Central memory CD8-positive, alpha-beta T cell (primary cell): ENCODE measurements at regions not wholly inside any gene's neighbourhood (a gene's known extent, or its start where the extent isn't known, plus 50 kb on each side); places are given as distances from the start of the nearest gene placed in this dataset.
"Not testable (repeated sequence)": the region's sequence is repeated elsewhere in the genome, so short reads cannot be mapped to it uniquely, and the experiment has no call there.

Experiments
- ATAC-seq: fragments of 150-1000 bp; cut with Tn5 transposase; replicated peaks from 2 replicates; pipeline ENCODE4 v1.10.0; 2022; ENCODE audit warnings: mild to moderate bottlenecking, moderate FRiP score, moderate number of reproducible peaks; ENCODE audit not compliant: poor library complexity, severe bottlenecking; ENCODE audit errors: extremely low read depth
- DNase-seq, 2 donors: peaks; one replicate each; pipeline ENCODE4 v3.0.0; 2021; ENCODE audit warnings: low spot score in 2 of 2
- H3K27ac Mint-ChIP-seq: one replicate; pipeline ENCODE4 v1.8.0; 2022; ENCODE audit warnings: low read depth, mild to moderate bottlenecking, moderate library complexity, mixed read lengths
- H3K27me3 Mint-ChIP-seq: one replicate; pipeline ENCODE4 v1.8.0; 2022; ENCODE audit warnings: mixed read lengths
- H3K36me3 Mint-ChIP-seq: one replicate; pipeline ENCODE4 v1.8.0; 2022; ENCODE audit warnings: mild to moderate bottlenecking, moderate library complexity, mixed read lengths; ENCODE audit not compliant: insufficient read depth
- H3K4me1 Mint-ChIP-seq: one replicate; pipeline ENCODE4 v1.8.0; 2022; ENCODE audit warnings: mixed read lengths
- H3K4me3 Mint-ChIP-seq: one replicate; pipeline ENCODE4 v1.8.0; 2022; ENCODE audit warnings: mild to moderate bottlenecking, moderate library complexity, mixed read lengths
- H3K9me3 Mint-ChIP-seq: one replicate; pipeline ENCODE4 v1.8.0; 2022; ENCODE audit warnings: mixed read lengths

DNA sequence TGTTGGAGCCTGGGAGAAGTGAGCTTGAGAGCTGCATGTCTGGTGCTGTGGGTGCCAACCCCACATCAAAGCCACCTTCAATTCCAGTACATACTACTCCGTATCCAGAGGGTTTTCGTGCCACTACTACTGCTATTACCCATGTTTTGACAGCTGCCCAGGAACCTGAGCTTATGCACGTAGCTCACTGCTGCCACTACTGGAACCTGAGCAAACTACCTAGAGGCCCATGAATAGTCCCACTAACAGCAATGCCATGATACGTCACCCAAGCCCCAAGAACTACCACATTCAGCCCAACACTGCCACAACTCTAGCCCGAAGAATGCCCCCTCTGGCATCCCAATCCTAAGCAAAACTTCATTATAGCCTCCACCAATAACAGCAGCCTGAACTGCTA lies 215.2 kb upstream of the BCHE start:
- Mint-ChIP-seq H3K4me3 (no peak overlapping the region), H3K9me3 (peaks cover 13% of the 10 kb centered on the region), H3K27me3 (no peaks in the 10 kb centered on the region), H3K27ac (no peak overlapping the region), H3K36me3 (no peaks in the 10 kb centered on the region), H3K4me1 (no peaks in the 10 kb centered on the region)
- ATAC-seq (no peak), DNase-seq (no peak)

DNA sequence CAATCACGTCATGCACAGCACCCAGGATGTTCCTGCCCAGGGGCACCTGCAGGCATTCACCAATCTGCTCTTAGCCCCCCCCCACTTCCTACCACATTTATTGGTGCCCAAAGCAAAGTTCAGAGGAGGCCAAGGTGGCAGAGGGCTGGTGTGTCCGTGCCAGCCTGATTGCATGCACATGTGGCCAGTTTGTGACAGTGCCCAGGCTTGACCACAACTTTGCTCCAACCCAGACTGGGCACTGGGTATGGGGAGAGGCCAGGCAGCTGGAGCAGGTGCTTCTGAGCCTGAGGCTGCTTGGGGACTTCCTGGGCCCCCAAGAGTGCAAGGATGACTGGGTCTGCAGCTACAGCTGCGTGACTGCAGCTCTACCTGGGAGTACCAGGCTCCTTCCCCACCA lies 192.3 kb upstream of the BCHE start:
- Mint-ChIP-seq H3K4me1 (no peaks in the 10 kb centered on the region), H3K27ac (no peak overlapping the region), H3K9me3 (peaks cover 8% of the 10 kb centered on the region), H3K4me3 (no peak overlapping the region), H3K36me3 (no peaks in the 10 kb centered on the region), H3K27me3 (no peaks in the 10 kb centered on the region)
- DNase-seq (no peak), ATAC-seq (no peak)

- H3K27me3 Mint-ChIP-seq = no peaks in the 10 kb centered on the region
- H3K4me1 Mint-ChIP-seq = no peaks in the 10 kb centered on the region
- H3K36me3 Mint-ChIP-seq = no peaks in the 10 kb centered on the region
- peaks cover 10% of the 10 kb centered on the region for H3K9me3 Mint-ChIP-seq
- no peak overlapping the region for H3K27ac Mint-ChIP-seq
- ATAC-seq (no peak), DNase-seq (no peak)
- H3K4me3 Mint-ChIP-seq = no peak overlapping the region
Measured at GRCh38 chr3:166013073-166013679, 176.0 kb upstream of the BCHE start.

- no peaks in the 10 kb centered on the region for H3K4me1 Mint-ChIP-seq
- DNase-seq = no peak
- no peaks in the 10 kb centered on the region for H3K36me3 Mint-ChIP-seq
- H3K9me3 Mint-ChIP-seq = peaks cover 5% of the 10 kb centered on the region
- ATAC-seq = no peak
- no peak overlapping the region for H3K27ac Mint-ChIP-seq
- no peak overlapping the region for H3K4me3 Mint-ChIP-seq
- H3K27me3 Mint-ChIP-seq = no peaks in the 10 kb centered on the region
Measured at GRCh38 chr3:166011771-166012170, 174.5 kb upstream of the BCHE start.

- no peaks in the 10 kb centered on the region for H3K4me1 Mint-ChIP-seq
- H3K36me3 Mint-ChIP-seq = no peaks in the 10 kb centered on the region
- no peak overlapping the region for H3K27ac Mint-ChIP-seq
- no peaks in the 10 kb centered on the region for H3K9me3 Mint-ChIP-seq
- no peak overlapping the region for H3K4me3 Mint-ChIP-seq
- no peaks in the 10 kb centered on the region for H3K27me3 Mint-ChIP-seq
- DNase-seq = no peak
- ATAC-seq = no peak
Measured at GRCh38 chr3:166005126-166005525, 167.9 kb upstream of the BCHE start.

- Mint-ChIP-seq H3K4me3 (no peak overlapping the region), H3K27ac (no peak overlapping the region), H3K4me1 (no peaks in the 10 kb centered on the region), H3K9me3 (no peaks in the 10 kb centered on the region), H3K36me3 (no peaks in the 10 kb centered on the region), H3K27me3 (no peaks in the 10 kb centered on the region)
- DNase-seq (no peak), ATAC-seq (no peak)
Measured at GRCh38 chr3:165994293-165994692, 157.1 kb upstream of the BCHE start.

- no peak for ATAC-seq
- no peak overlapping the region for H3K4me3 Mint-ChIP-seq
- no peaks in the 10 kb centered on the region for H3K36me3 Mint-ChIP-seq
- no peak overlapping the region for H3K27ac Mint-ChIP-seq
- H3K4me1 Mint-ChIP-seq = no peaks in the 10 kb centered on the region
- peaks cover 9% of the 10 kb centered on the region for H3K9me3 Mint-ChIP-seq
- DNase-seq = no peak
- no peaks in the 10 kb centered on the region for H3K27me3 Mint-ChIP-seq
Measured at GRCh38 chr3:165984589-165984988, 147.4 kb upstream of the BCHE start.

DNA sequence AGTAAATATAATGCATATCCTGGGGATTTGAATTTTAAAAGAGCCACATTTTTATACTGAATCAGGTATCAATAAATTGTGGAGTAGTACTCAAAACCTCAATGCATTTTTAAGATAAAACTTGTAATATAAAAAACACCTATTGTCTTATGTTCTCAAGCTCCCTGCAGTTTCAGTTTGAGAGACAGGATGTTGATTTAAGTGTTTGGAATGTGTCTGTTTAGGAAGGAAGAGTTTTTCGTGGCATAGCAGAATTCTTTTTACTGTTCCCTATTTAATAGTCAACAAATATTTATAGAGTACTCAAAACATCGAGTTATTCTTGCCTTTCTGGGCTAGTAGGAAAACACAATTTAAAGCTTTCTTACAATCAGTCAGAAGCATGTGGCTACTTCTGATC lies 146.1 kb upstream of the BCHE start:
- no peak overlapping the region for H3K4me3 Mint-ChIP-seq
- ATAC-seq (no peak), DNase-seq (no peak)
- no peaks in the 10 kb centered on the region for H3K36me3 Mint-ChIP-seq
- peaks cover 9% of the 10 kb centered on the region for H3K9me3 Mint-ChIP-seq
- H3K4me1 Mint-ChIP-seq = no peaks in the 10 kb centered on the region
- H3K27me3 Mint-ChIP-seq = no peaks in the 10 kb centered on the region
- no peak overlapping the region for H3K27ac Mint-ChIP-seq

DNA sequence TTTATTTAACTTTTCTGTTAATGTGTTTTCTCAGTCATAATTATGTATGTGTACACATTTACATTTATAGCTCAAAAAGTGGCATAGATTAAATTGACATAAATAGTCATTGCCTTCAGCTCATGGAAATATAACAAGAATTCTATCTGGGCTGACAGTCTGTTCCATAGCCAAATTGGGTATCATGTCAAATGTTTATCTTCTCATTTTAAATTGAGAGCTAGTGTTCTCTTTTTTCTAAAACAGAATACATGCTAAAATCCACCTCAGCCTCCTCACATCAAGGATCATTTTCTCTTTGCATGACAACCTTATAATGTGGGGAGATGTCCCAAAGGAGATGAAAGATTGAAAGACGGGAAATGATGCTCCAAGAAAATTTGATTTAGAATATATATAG lies 144.1 kb upstream of the BCHE start:
- ATAC-seq = no peak
- Mint-ChIP-seq H3K36me3 (no peaks in the 10 kb centered on the region), H3K9me3 (peaks cover 18% of the 10 kb centered on the region), H3K4me3 (no peak overlapping the region), H3K4me1 (no peaks in the 10 kb centered on the region), H3K27me3 (no peaks in the 10 kb centered on the region), H3K27ac (no peak overlapping the region)
- no peak for DNase-seq

GRCh38 chr3:165960825-165961224 lies 123.6 kb upstream of the BCHE start:
- ATAC-seq = not testable (repeated sequence)

DNA sequence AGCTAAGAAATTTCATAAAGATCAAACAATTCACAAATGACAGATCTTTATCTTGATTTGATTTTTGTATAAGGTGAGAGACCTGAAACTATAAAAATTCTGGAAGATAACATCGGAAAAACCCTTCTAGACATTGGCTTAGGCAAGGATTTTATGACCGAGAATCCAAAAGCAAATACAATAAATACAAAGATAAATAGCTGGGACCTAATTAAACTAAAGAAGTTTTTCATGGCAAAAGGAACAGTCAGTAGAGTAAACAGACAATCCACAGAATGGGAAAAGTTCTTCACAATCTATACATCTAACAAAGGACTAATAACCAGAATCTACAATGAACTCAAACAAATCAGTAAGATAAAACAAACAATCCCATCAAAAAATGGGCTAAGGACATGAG lies 116.9 kb upstream of the BCHE start:
- ATAC-seq = no peak
- H3K9me3 Mint-ChIP-seq = peaks cover 27% of the 10 kb centered on the region
- DNase-seq = no peak
- H3K4me3 Mint-ChIP-seq = no peak overlapping the region
- H3K27ac Mint-ChIP-seq = no peak overlapping the region
- no peaks in the 10 kb centered on the region for H3K27me3 Mint-ChIP-seq
- no peaks in the 10 kb centered on the region for H3K4me1 Mint-ChIP-seq
- no peaks in the 10 kb centered on the region for H3K36me3 Mint-ChIP-seq

More at GRCh38 chr3:165960825-165961224, 123.6 kb upstream of the BCHE start:
- not testable (repeated sequence) for H3K9me3 Mint-ChIP-seq, H3K4me3 Mint-ChIP-seq, H3K4me1 Mint-ChIP-seq, DNase-seq, H3K27me3 Mint-ChIP-seq, H3K27ac Mint-ChIP-seq, H3K36me3 Mint-ChIP-seq

- Mint-ChIP-seq H3K27me3 (no peaks in the 10 kb centered on the region), H3K27ac (no peak overlapping the region)
Measured at GRCh38 chr3:165946360-165946759, 109.1 kb upstream of the BCHE start.

GRCh38 chr3:165938986-165939540 lies 101.8 kb upstream of the BCHE start:
- Mint-ChIP-seq H3K4me3 (no peak overlapping the region), H3K27ac (no peak overlapping the region), H3K27me3 (no peaks in the 10 kb centered on the region), H3K4me1 (no peaks in the 10 kb centered on the region), H3K9me3 (peaks cover 33% of the 10 kb centered on the region), H3K36me3 (no peaks in the 10 kb centered on the region)
- DNase-seq = no peak
- ATAC-seq = no peak

More at GRCh38 chr3:165946360-165946759, 109.1 kb upstream of the BCHE start:
- ATAC-seq (no peak), DNase-seq (no peak)
- Mint-ChIP-seq H3K4me1 (no peaks in the 10 kb centered on the region), H3K9me3 (peaks cover 5% of the 10 kb centered on the region), H3K4me3 (no peak overlapping the region), H3K36me3 (no peaks in the 10 kb centered on the region)
